SK-N-MC (cell line): ENCODE measurements at regions not wholly inside any gene's neighbourhood (a gene's known extent, or its start where the extent isn't known, plus 50 kb on each side); places are given as distances from the start of the nearest gene placed in this dataset.

Experiments
- EZH2 ChIP-seq: fragments of 200-600 bp; sonication (generic); IDR thresholded peaks from one replicate; pipeline ENCODE4 v1.6.1; 2017; ENCODE audit warnings: antibody characterized with exemption
- POLR2AphosphoS5 ChIP-seq: IDR thresholded peaks from 2 replicates; pipeline ENCODE4 v1.6.1; 2012; ENCODE audit warnings: mild to moderate bottlenecking, low read depth, low read length, borderline replicate concordance

DNA sequence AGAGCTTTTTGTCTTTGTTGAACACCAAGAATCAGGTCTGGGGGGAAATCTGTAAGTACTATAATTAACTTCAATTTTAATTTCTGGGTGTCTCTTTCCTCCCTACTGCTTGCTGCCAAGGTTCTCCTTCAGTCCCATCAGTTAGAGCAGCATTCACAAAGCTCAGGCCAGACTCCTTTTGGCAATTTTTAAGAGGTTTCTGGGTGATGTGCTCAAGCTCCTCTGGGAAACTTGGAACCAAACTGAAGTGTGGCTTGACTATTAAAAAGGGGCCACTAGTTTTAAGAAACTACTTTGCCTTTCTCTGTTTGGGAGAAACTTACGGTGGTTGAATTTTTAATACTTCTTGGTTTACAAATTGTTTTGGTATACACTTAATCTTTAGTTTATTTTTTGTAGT, 227.7 kb upstream of the SOX2 start:
- TF ChIP-seq EZH2 (no peak), POLR2AphosphoS5 (no peak)
